ENCODE measurements at regions not wholly inside any gene's neighbourhood (a gene's known extent, or its start where the extent isn't known, plus 50 kb on each side); places are given as distances from the start of the nearest gene placed in this dataset.

DNA sequence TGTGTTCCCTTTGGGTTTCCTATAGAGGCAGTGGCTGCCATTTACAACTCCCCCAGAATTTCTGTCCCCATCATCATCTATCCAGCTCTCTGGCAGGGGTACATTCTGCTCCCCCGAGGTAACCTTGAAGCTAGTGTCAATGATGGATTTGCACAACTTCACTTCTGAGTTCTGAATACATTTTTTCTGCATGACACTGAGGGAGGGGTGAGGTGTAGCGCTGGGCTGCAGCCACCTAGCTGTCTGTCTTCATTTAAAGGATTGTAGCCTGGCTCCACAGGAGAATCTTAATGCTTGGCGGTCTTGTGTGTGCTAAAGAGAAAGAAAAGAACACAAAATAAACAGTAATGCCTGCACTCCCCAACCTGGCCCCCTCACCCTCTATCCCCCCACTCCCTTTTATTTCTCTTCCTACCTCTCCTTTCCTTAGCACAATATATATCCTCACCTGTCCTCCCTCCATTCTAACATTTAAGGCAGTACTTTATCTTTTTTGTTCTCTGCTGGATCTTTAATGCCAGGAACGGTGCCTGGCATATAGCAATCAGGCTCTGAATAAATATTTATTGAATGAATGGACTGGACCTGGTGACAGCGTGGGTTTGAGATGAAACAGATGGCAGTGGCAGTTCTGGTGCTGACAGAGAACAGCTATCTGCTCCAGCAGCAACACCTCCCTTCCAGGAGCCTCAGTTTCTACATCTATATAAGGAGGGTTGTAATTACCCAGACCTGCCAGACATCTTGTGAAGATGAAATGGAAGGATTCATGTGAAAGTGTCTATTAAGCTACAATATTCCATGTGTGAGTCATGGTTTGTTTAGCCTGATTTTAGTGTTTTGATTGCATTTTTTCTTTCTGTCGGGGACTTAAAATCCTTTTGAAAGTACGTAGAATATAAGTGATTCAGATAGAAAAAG lies 163.5 kb upstream of the CDH11 start:
- no peak for TF ChIP-seq POLR2A (IDR thresholded peaks at IDR 0.05)
- TF ChIP-seq, protein P1, sequence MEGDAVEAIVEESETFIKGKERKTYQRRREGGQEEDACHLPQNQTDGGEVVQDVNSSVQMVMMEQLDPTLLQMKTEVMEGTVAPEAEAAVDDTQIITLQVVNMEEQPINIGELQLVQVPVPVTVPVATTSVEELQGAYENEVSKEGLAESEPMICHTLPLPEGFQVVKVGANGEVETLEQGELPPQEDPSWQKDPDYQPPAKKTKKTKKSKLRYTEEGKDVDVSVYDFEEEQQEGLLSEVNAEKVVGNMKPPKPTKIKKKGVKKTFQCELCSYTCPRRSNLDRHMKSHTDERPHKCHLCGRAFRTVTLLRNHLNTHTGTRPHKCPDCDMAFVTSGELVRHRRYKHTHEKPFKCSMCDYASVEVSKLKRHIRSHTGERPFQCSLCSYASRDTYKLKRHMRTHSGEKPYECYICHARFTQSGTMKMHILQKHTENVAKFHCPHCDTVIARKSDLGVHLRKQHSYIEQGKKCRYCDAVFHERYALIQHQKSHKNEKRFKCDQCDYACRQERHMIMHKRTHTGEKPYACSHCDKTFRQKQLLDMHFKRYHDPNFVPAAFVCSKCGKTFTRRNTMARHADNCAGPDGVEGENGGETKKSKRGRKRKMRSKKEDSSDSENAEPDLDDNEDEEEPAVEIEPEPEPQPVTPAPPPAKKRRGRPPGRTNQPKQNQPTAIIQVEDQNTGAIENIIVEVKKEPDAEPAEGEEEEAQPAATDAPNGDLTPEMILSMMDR (IDR thresholded peaks at IDR 0.05) = no peak
- TF ChIP-seq POLR2AphosphoS5 (IDR thresholded peaks at IDR 0.05) = no peak

Measured in suprapubic skin (tissue), 4 donors.